Endometrium (tissue), 2 donors: ENCODE measurements at regions not wholly inside any gene's neighbourhood (a gene's known extent, or its start where the extent isn't known, plus 50 kb on each side); places are given as distances from the start of the nearest gene placed in this dataset.
"Not testable (repeated sequence)": the region's sequence is repeated elsewhere in the genome, so short reads cannot be mapped to it uniquely, and the experiment has no call there.

Source experiments
- FAIRE-seq: peaks from 2 replicates; lab custom pipeline; 2012; peaks lifted over from hg19 to GRCh38; lab: Jason Lieb, UNC
- donor health status: control.
- donor health status: control.

DNA sequence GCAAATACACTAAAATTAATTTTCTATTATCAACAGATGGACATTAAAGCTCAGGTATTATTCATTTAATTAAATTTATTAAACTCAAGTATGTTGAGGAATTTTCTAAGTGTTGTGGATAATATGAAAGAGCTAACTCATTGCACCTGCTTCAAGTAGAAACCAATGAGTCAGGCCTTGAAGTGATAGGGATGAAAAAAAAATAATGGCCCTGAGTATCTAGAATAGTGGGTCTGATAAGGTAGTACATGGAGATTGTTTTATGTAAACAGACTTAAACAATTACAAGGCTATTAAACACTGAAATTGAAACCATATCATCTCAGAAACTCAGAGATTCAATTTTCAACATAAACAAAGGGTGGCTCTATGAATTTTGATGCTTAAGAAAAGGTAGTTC lies 857.1 kb upstream of the GBE1 start:
- FAIRE-seq, result no peak

DNA sequence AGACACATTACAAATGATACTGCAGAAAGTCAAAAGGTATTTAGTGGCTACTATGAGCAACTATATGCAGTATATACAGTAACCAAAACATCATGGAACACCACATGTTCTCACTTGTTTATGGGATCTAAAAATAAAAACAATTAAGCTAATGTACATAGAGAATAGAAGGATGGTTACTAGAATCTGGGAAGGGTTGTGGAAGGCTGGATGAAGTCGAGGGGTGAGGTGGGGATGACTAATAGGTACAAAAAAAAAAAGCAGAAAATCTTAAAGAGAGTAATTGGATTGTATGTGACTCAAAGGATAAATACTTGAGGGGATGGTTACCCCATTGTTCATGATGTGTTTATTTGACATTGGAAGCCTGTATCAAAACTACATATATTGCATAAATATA lies 848.8 kb upstream of the GBE1 start:
- FAIRE-seq, result no peak

DNA sequence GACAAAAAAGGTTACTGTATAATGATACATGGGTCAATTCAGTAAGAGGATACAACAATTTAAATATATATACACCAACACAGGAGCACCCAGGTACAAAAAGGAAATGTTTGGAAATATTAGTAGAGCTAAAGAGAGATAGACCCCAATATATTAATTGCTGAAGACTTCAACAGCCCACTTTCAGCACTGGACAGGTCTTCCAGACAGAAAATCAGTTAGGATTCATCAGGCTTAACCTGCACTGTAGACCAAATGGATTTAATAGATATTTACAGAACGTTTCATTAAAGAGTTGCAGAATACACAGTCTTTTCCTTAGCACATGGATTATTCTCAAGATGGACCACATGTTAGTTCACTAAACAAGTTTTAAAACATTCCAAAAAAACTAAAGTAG lies 845.9 kb upstream of the GBE1 start:
- no peak for FAIRE-seq

DNA sequence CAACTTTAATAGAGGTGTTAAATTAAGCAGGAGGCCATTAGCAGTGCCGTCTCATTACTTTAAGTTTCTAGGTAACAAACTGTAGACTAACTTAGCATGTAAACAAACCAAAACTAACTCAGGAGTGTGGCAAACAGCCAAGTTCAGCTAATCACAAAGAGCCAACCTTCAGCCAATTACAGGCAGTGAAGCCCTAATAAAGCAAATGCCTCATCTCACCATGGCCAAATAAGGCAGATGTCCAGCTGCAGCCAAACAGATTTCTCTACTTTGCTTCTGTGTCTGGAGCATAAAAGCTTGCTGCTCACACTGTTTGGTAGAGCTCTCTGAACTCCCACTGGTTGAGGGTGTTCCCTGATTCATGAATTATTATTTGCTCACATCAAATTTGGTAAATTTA lies 835.4 kb upstream of the GBE1 start:
- FAIRE-seq, result no peak

DNA sequence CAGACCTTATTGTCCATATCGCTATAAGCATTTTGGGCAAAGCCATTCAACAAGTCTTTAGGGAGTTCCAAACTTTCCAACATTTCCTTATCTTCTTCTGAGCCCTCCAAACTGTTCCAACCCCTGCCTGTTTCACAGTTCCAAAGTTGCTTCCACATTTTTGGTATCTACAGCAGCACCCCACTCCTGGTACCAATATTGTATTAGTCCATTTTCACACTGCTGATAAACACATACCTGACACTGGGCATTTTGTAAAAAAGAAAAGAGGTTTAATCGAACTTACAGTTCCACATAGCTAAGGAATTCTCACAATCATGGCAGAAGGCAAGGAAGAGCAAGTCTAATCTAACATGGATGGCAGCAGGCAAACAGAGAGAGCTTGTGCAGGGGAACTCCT lies 834.1 kb upstream of the GBE1 start:
- no peak for FAIRE-seq

DNA sequence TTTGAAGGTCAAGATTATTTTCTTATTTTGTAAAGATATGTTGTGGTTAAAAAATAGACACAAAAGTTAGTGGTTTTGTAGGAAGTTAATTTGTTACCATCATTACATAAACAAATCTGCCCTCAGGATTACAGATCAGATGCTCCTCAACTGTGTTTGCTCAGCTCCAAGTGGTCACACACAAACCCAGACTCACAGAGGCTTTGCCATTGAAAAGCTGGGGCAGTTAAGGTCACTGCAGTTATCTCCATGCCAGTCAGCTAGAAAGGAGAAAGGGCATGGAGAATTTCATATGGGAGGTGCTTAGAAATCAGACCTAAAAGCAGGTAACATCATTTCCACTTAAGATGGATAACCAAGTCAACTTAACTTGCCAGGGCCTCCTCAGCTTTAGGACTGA lies 825.7 kb upstream of the GBE1 start:
- FAIRE-seq, result peak; percentile 87

DNA sequence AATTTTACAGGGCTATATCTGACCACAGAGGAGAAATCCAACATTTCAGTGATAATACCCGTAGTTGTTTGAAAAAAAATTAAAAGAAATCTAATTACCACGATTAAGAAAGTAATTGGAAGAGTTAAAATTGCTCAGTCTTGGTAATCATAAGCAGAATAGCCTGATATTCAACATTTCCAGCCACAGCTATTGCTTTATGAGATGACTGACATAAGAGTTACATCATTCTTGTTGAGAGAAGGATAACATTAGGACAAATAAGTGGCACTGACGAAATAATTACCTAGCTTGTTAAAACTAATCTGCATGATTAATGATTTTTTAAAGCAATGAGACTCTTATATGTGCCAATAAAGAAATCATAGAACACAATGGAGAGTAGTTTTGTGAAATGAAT lies 825.0 kb upstream of the GBE1 start:
- no peak for FAIRE-seq

DNA sequence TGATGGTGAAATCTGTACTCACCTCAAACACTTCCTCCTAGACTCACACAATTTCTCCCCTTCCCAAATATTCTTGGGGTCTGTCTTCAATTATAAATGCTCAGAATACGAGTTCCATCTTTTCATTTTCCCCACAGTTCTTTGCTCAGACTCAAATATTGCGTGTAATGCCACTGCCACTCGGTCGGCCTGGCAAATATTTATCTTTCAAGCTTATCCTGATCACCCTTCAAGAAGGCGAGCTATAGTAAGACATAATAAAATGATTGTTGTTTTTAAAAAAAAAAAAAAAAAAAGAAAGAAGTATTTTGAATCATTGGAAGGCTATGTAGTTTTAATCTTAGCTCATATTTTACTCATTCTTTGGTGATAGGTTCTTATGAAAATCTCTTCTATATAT lies 824.6 kb upstream of the GBE1 start:
- not testable (repeated sequence) for FAIRE-seq

DNA sequence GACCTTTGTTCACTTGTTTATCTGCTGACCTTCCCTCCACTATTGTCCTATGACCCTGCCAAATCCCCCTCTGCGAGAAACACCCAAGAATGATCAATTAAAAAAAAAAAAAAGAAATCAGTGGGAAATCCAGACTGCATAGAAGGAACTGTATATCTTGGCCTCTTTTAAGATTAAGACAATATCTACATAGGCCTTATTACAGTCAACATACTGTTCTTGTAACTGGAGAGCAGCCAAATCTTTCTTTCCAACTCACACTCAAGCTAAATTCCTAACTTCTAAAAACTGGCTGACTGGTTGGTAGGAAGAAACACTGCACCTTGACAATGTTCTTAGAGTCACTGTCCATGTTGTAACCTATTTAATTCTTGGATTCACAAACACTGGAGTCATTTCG lies 824.1 kb upstream of the GBE1 start:
- not testable (repeated sequence) for FAIRE-seq

DNA sequence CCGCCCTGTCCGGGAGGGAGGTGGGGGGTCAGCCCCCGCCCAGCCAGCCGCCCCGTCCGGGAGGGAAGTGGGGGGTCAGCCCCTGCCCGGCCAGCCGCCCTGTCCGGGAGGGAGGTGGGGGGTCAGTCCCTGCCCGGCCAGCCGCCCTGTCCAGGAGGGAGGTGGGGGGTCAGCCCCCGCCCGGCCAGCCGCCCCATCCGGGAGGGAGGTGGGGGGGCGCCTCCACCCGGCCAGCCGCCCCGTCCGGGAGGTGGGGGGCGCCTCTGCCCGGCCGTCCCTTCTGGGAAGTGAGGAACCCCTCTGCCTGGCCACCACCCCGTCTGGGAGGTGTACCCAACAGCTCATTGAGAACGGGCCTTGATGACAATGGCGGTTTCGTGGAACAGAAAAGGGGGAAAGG lies 823.4 kb upstream of the GBE1 start:
- FAIRE-seq, result not testable (repeated sequence)

DNA sequence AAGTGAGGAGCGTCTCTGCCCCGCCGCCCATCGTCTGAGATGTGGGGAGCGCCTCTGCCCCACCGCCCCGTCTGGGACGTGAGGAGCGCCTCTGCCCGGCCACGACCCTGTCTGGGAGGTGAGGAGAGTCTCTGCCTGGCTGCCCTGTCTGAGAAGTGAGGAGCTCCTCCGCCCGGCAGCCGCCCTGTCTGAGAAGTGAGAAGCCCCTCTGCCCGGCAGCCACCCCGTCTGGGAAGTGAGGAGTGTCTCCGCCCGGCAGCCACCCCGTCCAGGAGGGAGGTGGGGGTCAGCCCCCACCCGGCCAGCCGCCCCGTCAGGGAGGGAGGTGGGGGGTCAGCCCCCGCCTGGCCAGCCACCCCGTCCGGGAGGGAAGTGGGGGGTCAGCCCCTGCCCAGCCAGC lies 823.0 kb upstream of the GBE1 start:
- FAIRE-seq, result not testable (repeated sequence)

DNA sequence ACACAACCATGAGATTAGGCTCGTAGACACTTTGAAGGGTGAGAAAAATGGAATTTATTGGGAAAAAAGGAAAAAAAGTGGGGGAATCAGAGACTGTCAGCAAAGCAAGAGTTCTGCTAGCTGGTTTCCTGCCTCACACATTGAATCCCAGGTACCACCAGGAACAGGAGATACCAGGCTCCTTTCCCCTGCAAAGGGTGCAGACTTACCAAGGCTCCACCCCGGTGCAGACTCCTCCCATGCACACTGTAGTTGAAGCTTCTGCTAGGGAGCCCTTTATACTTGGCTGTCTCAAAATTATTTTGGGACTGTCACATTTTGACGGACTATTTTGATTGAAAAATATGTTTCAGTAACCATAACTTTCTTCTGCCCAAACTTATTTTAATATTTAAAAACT lies 819.9 kb upstream of the GBE1 start:
- FAIRE-seq, result no peak

DNA sequence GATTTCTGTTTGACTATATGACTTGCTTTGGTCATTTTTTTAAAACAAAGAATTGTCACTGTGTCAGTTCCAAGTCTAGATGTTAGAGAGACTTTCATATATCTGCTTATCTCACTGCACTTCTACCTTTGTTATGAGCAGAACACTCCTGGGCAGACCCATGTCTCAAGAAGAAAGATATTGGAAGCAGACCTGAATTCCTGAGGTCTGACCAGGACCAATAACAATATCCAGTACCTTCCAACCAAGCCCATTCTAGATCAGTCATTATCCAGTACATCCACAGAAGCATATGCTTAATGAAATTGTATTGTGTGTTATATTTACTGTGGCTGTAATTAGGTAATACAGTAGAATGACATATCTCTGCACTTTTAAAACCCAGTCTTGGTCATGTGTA lies 811.3 kb upstream of the GBE1 start:
- no peak for FAIRE-seq

DNA sequence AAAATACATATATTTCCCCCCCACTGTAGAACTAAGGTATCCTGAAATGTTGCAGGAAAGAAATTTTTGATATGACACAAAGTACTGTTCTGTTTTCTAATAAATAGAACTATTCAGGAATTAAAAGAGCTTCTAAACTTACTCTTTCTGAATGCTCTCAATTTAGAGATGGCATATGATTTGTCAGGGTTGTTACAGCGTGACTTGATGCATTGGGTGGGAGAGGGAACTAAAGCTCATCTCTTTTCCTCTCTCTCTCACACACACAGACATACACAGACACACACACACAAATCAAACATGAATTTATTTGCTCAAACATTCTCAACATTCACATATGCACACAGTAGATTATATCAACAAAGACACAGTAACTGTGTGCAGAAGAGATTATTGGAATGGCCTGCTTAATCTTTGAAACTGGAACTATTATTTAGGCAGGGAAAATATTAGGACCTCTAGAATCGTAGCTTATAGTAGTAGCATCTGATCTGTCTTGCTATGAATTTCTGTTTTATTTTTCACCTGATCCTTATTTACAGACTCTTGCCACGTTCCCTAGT lies 807.4 kb upstream of the GBE1 start:
- no peak for FAIRE-seq

DNA sequence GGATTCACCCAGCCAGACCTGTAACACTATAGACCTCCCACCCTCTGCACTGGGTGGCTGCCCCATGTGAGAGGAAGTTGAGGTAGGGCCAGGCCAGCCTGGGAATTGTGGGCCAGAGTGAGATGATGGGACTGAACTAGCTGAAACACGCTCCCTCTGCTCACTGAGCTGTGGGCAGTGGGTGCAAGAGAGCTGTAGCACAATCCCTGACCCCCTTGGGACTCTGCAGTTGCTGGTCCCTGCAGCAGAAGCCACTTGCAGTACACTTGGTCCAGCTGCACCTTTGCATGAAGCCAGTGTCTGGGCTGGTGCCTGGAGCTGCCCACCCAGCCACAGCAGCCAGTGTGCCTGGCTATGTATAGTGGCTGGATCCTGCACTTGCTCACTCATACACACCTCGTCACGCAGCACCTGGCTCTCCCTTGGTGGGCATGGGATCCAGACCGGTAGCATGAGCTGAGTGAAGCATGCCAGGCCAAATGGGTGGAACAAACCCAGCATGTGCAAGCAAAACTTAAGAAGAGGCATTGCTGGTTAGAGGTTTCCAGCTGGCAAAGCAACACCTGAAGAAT lies 805.7 kb upstream of the GBE1 start:
- no peak for FAIRE-seq

DNA sequence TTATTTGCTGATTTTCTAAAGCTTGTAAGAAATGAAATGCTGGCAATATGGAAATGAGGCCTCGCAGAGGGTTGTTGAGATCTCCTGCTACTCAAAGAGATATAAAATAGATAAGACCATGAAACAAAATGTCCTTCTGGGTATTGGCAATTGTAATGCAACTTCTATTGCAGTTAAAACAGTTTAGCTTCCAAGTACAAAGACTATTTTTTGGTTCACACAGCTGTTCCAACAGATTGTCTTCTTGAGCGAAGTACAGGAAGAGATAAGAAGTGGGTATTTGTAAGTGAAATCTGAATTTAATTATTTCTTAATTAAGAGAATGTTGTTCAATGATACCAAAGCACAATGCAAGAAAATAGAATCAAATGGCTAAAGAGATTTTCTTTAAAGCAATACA lies 801.5 kb upstream of the GBE1 start:
- no peak for FAIRE-seq

DNA sequence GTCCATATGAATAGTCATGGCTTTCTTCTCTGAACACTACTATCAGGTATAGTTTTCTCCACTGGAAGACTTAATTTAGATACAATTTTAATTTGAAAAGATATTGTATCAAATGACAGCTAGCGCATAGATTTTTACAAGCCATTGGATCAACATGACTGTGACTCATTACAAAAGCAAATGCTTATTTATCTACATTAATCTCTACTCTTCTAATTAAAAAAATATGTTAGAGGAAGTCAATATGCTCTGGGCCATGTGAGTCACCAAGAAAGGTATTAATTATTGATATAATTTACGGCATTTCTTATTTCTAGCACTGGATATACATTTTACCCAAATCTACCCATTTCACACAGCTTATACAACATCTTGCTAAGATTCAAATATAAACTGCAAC lies 800.3 kb upstream of the GBE1 start:
- FAIRE-seq, result no peak

DNA sequence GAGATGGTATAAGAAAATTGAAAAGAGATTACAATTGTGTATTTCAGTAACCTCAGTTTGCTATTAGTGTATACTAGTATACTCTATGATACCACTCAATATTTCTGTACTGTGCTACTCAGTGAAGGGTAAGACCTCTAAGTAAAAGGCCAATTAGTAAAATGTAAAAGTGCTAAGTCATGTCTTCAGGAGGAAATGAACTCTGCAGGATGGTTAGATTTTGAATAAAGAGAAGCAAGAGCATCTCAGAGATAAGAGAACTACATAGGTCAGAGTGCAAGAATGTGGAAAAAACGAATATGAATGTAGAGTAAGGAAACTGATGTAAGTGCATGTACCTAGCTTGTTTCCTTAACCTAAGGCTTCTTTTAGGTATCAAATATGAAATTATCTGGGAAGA lies 796.6 kb upstream of the GBE1 start:
- FAIRE-seq, result no peak

DNA sequence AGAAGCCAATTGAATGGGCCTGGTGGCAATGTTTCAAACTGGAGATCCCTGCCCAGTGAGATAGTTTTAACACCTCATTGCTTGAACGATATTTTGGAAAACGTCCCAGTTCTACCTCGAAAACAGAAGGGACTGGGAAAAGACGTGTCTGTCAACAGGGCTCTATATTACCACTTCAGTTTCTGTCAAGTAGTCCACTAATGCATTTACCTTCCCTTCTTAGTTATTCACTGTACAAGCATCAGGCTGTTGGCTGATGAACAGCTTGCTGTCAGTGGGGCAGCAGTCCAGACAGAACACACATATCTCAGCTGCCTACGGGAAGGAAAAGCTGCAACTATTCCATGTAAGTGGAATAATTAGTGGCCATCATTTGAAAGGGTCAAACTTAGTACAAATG lies 794.7 kb upstream of the GBE1 start:
- FAIRE-seq, result no peak

DNA sequence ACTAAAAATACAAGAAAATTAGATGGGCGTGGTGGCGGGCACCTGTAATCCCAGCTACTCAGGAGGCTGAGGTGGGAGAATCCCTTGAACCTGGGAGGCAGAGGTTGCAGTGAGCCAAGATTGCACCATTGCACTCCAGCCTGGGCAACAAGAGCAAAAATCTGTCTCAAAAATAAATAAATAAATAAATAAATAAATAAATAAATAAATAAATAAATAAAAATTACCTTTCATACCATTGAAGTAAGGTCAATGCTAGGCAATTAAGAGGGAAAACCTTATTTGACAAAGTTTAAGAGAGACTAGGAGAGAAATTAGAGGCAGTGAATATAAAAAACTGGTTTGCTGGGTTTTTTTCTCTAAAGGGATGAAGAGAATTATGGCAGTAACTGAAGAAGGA lies 781.1 kb upstream of the GBE1 start:
- not testable (repeated sequence) for FAIRE-seq

DNA sequence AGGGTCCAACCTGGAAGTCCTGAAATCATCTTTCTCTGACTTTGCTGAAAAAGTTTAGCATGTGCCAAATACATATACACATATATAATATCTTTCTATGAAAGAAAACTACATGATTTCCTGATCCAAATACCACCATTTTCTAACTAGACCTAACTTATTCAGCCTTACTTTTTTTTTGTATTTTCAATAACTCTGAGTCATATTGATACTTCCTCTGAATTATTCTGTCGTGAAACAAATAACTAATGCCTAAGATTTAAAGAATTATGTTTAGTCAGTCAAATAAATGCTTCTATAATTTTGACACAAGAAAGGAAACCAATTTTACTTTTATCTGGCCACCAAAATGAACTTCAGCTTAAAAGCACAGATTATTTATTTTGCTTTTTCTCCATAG lies 760.2 kb upstream of the GBE1 start:
- no peak for FAIRE-seq

DNA sequence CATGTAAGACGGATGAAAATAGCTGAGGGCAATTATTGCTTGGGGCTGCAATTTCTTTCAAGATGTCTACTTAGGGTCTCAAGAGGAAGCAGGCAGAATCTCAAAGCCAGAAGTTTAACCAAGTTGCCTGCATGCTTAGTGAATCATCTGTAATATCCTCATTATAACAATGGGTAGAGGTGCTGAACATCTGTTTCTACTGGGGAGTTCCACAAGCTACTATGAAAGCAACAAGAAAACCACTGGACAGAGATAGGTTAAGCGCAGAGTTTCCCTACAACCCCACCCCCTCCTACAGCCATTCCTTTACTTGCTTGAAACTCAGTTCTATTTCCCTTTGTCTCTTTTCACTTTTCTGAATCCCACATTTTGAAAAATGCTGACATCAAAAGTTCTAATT lies 759.4 kb upstream of the GBE1 start:
- no peak for FAIRE-seq

DNA sequence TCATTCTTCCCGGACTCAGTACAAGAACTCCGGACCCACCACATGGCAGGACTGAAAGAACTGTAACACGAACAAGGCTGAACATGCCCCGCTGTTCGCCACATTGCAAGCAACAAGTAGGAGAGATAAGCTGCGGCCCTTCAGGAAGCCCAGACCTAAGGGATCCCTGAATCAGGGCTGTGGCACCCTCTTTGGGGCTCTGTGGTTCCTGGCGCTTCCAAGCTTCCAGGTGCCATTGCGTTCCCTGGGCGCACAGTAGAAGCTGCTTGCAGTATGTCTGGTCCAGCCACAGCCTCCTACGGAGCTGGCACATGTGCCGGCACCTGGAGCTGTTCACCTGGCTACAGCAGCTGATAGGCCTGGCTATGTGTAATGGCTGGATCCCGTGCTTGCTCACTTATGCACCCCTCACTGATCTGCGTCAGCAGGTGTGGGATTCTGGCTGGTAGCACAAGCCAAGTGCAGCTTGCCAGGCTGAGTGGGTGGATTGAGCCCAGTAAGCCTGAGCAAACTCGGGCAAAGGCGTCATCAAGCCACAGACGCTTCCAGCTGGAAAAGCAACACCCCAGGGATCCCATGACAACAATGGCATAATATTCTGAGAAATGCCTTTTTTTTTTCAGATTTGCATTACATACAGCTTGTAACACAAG lies 748.6 kb upstream of the GBE1 start:
- FAIRE-seq, result no peak

DNA sequence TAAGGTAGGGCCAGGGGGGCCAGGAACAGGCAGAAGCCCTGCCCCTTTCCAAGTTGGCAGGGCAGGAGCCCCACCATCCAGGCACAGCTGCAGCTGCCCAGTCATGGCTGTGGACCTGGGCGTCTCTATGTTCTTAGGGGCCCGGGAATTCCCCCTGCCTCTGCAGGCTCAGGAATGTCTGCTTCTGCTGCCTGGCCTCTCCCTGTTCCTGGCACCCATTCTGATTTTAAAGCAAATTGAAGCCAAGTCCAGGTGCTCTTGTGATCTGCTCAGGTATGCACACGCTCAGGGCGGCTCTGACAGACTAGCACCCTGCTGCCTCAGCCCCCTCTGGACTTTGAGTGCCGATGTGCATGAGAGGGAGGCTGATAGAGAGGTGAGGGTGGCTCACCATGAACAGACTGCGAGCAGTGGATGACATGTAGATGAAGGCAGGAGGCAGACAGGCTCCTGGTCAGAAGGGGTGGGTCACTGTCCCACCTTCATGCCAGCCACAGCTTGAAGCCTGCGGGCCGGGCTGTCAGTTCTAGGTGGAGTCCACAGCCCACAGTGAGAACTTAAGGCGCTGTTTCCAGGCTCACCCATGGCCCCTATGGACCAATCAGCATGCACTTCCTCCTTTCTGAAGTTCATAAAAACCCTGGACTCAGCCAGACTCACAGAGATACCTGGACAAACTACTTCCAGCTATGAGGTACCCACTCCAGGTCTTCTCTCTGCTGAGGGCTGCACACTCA lies 747.8 kb upstream of the GBE1 start:
- FAIRE-seq, result no peak
